Parathyroid adenoma (tissue), 2 donors: ENCODE measurements at regions not wholly inside any gene's neighbourhood (a gene's known extent, or its start where the extent isn't known, plus 50 kb on each side); places are given as distances from the start of the nearest gene placed in this dataset.

ENCODE experiments used
- H2AFZ ChIP-seq: fragments of 300-600 bp; sonication (generic); one replicate; pipeline ENCODE4 v1.7.0; 2017; ENCODE audit warnings: antibody characterized with exemption, mild to moderate bottlenecking
- H3K27ac ChIP-seq: fragments of 300-600 bp; sonication (generic); one replicate; pipeline ENCODE4 v1.7.0; 2017
- H3K27me3 ChIP-seq: fragments of 300-600 bp; sonication (generic); one replicate; pipeline ENCODE4 v1.7.0; 2017; ENCODE audit warnings: low read length; ENCODE audit not compliant: control insufficient read depth, insufficient read depth
- H3K36me3 ChIP-seq: fragments of 300-600 bp; sonication (generic); one replicate; pipeline ENCODE4 v1.7.0; 2017; ENCODE audit warnings: low read length; ENCODE audit not compliant: control insufficient read depth, insufficient read depth
- H3K4me1 ChIP-seq: fragments of 300-600 bp; sonication (generic); one replicate; pipeline ENCODE4 v1.7.0; 2017; ENCODE audit warnings: control low read depth
- H3K4me2 ChIP-seq: fragments of 300-600 bp; sonication (generic); one replicate; pipeline ENCODE4 v1.7.0; 2017; ENCODE audit warnings: low read length
- H3K4me3 ChIP-seq: fragments of 300-600 bp; sonication (generic); one replicate; pipeline ENCODE4 v1.7.0; 2017; ENCODE audit warnings: low read depth, low read length
- H3K79me2 ChIP-seq: fragments of 300-600 bp; sonication (generic); one replicate; pipeline ENCODE4 v1.7.0; 2017; ENCODE audit warnings: control low read depth
- H3K9ac ChIP-seq: fragments of 300-600 bp; sonication (generic); one replicate; pipeline ENCODE4 v1.7.0; 2017; ENCODE audit warnings: mild to moderate bottlenecking
- H3K9me3 ChIP-seq: fragments of 300-600 bp; sonication (generic); one replicate; pipeline ENCODE4 v1.7.0; 2017; ENCODE audit warnings: low read length; ENCODE audit not compliant: control insufficient read depth
- CTCF ChIP-seq: fragments of 300-600 bp; sonication (generic); IDR thresholded peaks from one replicate; pipeline ENCODE4 v1.7.0; 2017; ENCODE audit warnings: antibody characterized with exemption, mild to moderate bottlenecking
- donor health status: primary hyperparathyroidism.

GRCh38 chr5:2634399-2635176, 116.9 kb downstream of the IRX2 start:
- H3K9ac ChIP-seq = no peak overlapping the region
- H3K27me3 ChIP-seq = no peaks in the 10 kb centered on the region
- TF ChIP-seq CTCF = no peak
- H3K9me3 ChIP-seq = no peaks in the 10 kb centered on the region
- H3K27ac ChIP-seq = no peak overlapping the region
- no peak overlapping the region for H3K4me3 ChIP-seq
- no peak overlapping the region for H2AFZ ChIP-seq
- no peaks in the 10 kb centered on the region for H3K4me1 ChIP-seq
- H3K36me3 ChIP-seq = no peaks in the 10 kb centered on the region
- no peak overlapping the region for H3K4me2 ChIP-seq
- H3K79me2 ChIP-seq = no peaks in the 10 kb centered on the region

GRCh38 chr5:2633992-2634391, 117.5 kb downstream of the IRX2 start:
- Histone ChIP-seq H3K27me3 (no peaks in the 10 kb centered on the region), H3K4me3 (no peak overlapping the region)

GRCh38 chr5:2631758-2632157, 119.7 kb downstream of the IRX2 start:
- no peak overlapping the region for H3K27ac ChIP-seq
- H3K9me3 ChIP-seq = no peaks in the 10 kb centered on the region
- H3K4me2 ChIP-seq = no peak overlapping the region
- TF ChIP-seq CTCF = no peak
- H3K9ac ChIP-seq = no peak overlapping the region
- no peak overlapping the region for H2AFZ ChIP-seq
- H3K27me3 ChIP-seq = no peaks in the 10 kb centered on the region
- H3K79me2 ChIP-seq = no peaks in the 10 kb centered on the region
- no peak overlapping the region for H3K4me3 ChIP-seq
- H3K36me3 ChIP-seq = no peaks in the 10 kb centered on the region
- no peaks in the 10 kb centered on the region for H3K4me1 ChIP-seq

More at GRCh38 chr5:2633992-2634391, 117.5 kb downstream of the IRX2 start:
- Histone ChIP-seq H2AFZ (no peak overlapping the region), H3K36me3 (no peaks in the 10 kb centered on the region), H3K79me2 (no peaks in the 10 kb centered on the region), H3K9ac (no peak overlapping the region), H3K4me2 (no peak overlapping the region), H3K27ac (no peak overlapping the region), H3K4me1 (no peaks in the 10 kb centered on the region), H3K9me3 (no peaks in the 10 kb centered on the region)
- no peak for TF ChIP-seq CTCF

GRCh38 chr5:2629045-2629444, 122.4 kb downstream of the IRX2 start:
- H3K9me3 ChIP-seq = no peaks in the 10 kb centered on the region
- no peaks in the 10 kb centered on the region for H3K79me2 ChIP-seq
- TF ChIP-seq CTCF = no peak
- no peaks in the 10 kb centered on the region for H3K36me3 ChIP-seq
- no peaks in the 10 kb centered on the region for H3K27me3 ChIP-seq
- H2AFZ ChIP-seq = no peak overlapping the region
- no peak overlapping the region for H3K4me2 ChIP-seq
- no peak overlapping the region for H3K9ac ChIP-seq
- H3K4me3 ChIP-seq = no peak overlapping the region
- H3K27ac ChIP-seq = no peak overlapping the region
- H3K4me1 ChIP-seq = no peaks in the 10 kb centered on the region

GRCh38 chr5:2627867-2628266, 123.6 kb downstream of the IRX2 start:
- no peak overlapping the region for H3K9ac ChIP-seq
- no peaks in the 10 kb centered on the region for H3K27me3 ChIP-seq
- no peak overlapping the region for H3K4me3 ChIP-seq
- H3K9me3 ChIP-seq = no peaks in the 10 kb centered on the region
- H3K27ac ChIP-seq = no peak overlapping the region
- H3K36me3 ChIP-seq = no peaks in the 10 kb centered on the region
- H3K4me1 ChIP-seq = no peaks in the 10 kb centered on the region
- no peak overlapping the region for H2AFZ ChIP-seq
- no peak for TF ChIP-seq CTCF
- no peaks in the 10 kb centered on the region for H3K79me2 ChIP-seq
- no peak overlapping the region for H3K4me2 ChIP-seq
